ENCODE measurements at regions not wholly inside any gene's neighbourhood (a gene's known extent, or its start where the extent isn't known, plus 50 kb on each side); places are given as distances from the start of the nearest gene placed in this dataset.

GRCh38 chr9:96045811-96046210, 170.3 kb downstream of the ERCC6L2 start:
- TF ChIP-seq, protein P1, sequence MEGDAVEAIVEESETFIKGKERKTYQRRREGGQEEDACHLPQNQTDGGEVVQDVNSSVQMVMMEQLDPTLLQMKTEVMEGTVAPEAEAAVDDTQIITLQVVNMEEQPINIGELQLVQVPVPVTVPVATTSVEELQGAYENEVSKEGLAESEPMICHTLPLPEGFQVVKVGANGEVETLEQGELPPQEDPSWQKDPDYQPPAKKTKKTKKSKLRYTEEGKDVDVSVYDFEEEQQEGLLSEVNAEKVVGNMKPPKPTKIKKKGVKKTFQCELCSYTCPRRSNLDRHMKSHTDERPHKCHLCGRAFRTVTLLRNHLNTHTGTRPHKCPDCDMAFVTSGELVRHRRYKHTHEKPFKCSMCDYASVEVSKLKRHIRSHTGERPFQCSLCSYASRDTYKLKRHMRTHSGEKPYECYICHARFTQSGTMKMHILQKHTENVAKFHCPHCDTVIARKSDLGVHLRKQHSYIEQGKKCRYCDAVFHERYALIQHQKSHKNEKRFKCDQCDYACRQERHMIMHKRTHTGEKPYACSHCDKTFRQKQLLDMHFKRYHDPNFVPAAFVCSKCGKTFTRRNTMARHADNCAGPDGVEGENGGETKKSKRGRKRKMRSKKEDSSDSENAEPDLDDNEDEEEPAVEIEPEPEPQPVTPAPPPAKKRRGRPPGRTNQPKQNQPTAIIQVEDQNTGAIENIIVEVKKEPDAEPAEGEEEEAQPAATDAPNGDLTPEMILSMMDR (optimal IDR thresholded peaks at IDR 0.05 in 1 of 3, IDR thresholded peaks at IDR 0.05 in 1 of 3, conservative IDR thresholded peaks at IDR 0.05 in 1 of 3; ENCODE audit: extremely low read depth in 1 of 3, insufficient read depth in 2 of 3, low read length in 3 of 3) = no peak
- no peak for TF ChIP-seq EZH2 (IDR thresholded peaks at IDR 0.05; ENCODE audit: low read length)
- no peak overlapping the region for H3K4me2 ChIP-seq (ENCODE audit: control insufficient read depth, extremely low read depth, insufficient read depth, low read depth, low read length)
- H2AFZ ChIP-seq (ENCODE audit: control insufficient read depth, low read length) = no peak overlapping the region
- H3K79me2 ChIP-seq (ENCODE audit: control insufficient read depth, insufficient read depth, low read length) = no peaks in the 10 kb centered on the region
- no peak for DNase-seq (ENCODE audit: low read depth, low spot score)
- no peaks in the 10 kb centered on the region for H3K9me1 ChIP-seq (ENCODE audit: control insufficient read depth, extremely low read depth, insufficient read depth, low read length)
- dilution Hi-C loops (cut with MboI; ENCODE audit: extremely low pct_ligation_motif_present, low sequenced_read_pairs) = no loop called here
- no peak overlapping the region for H3K4me3 ChIP-seq (ENCODE audit: control insufficient read depth in 2 of 3, extremely low read depth in 1 of 3, insufficient read depth in 2 of 3, low read depth in 1 of 3, low read length in 3 of 3)
- H3K27ac ChIP-seq (ENCODE audit: control insufficient read depth, insufficient read depth, low read length) = no peak overlapping the region
- H3K36me3 ChIP-seq (ENCODE audit: control insufficient read depth in 2 of 2, extremely low read depth in 1 of 2, insufficient read depth in 2 of 2, low read length in 2 of 2) = no peaks in the 10 kb centered on the region
- H3K9me3 ChIP-seq (ENCODE audit: control insufficient read depth, low read depth, low read length) = no peaks in the 10 kb centered on the region
- no peaks in the 10 kb centered on the region for H4K20me1 ChIP-seq (ENCODE audit: control insufficient read depth, extremely low read depth, insufficient read depth, low read length)
- H3K4me1 ChIP-seq (ENCODE audit: control insufficient read depth, extremely low read depth, insufficient read depth, low read length) = no peaks in the 10 kb centered on the region
- no peak overlapping the region for H3K9ac ChIP-seq (ENCODE audit: control insufficient read depth, extremely low read depth, insufficient read depth, low read length)
- H3K27me3 ChIP-seq (ENCODE audit: control insufficient read depth, extremely low read depth, insufficient read depth, low read length) = peaks cover 8% of the 10 kb centered on the region
- FAIRE-seq = no peak

- Histone ChIP-seq H3K4me2 (ENCODE audit: control insufficient read depth, extremely low read depth, insufficient read depth, low read depth, low read length) (no peak overlapping the region), H3K36me3 (ENCODE audit: control insufficient read depth in 2 of 2, extremely low read depth in 1 of 2, insufficient read depth in 2 of 2, low read length in 2 of 2) (no peaks in the 10 kb centered on the region), H4K20me1 (ENCODE audit: control insufficient read depth, extremely low read depth, insufficient read depth, low read length) (no peaks in the 10 kb centered on the region), H3K4me3 (ENCODE audit: control insufficient read depth in 2 of 3, extremely low read depth in 1 of 3, insufficient read depth in 2 of 3, low read depth in 1 of 3, low read length in 3 of 3) (no peak overlapping the region), H3K27me3 (ENCODE audit: control insufficient read depth, extremely low read depth, insufficient read depth, low read length) (peaks cover 11% of the 10 kb centered on the region), H3K79me2 (ENCODE audit: control insufficient read depth, insufficient read depth, low read length) (no peaks in the 10 kb centered on the region), H3K4me1 (ENCODE audit: control insufficient read depth, extremely low read depth, insufficient read depth, low read length) (no peaks in the 10 kb centered on the region), H3K9me3 (ENCODE audit: control insufficient read depth, low read depth, low read length) (peaks cover under 1% of the 10 kb centered on the region), H2AFZ (ENCODE audit: control insufficient read depth, low read length) (no peak overlapping the region), H3K9me1 (ENCODE audit: control insufficient read depth, extremely low read depth, insufficient read depth, low read length) (no peaks in the 10 kb centered on the region), H3K9ac (ENCODE audit: control insufficient read depth, extremely low read depth, insufficient read depth, low read length) (no peak overlapping the region), H3K27ac (ENCODE audit: control insufficient read depth, insufficient read depth, low read length) (no peak overlapping the region)
- FAIRE-seq (no peak), DNase-seq (ENCODE audit: low read depth, low spot score) (no peak)
- no peak for TF ChIP-seq EZH2 (IDR thresholded peaks at IDR 0.05; ENCODE audit: low read length)
- TF ChIP-seq, protein P1 (optimal IDR thresholded peaks at IDR 0.05 in 1 of 3, IDR thresholded peaks at IDR 0.05 in 1 of 3, conservative IDR thresholded peaks at IDR 0.05 in 1 of 3; ENCODE audit: extremely low read depth in 1 of 3, insufficient read depth in 2 of 3, low read length in 3 of 3) = no peak
- dilution Hi-C loops (cut with MboI; ENCODE audit: extremely low pct_ligation_motif_present, low sequenced_read_pairs) = no loop called here
These were observed 168.9 kb downstream of the ERCC6L2 start for GRCh38 chr9:96044401-96044800.

Measured in keratinocyte (primary cell).